ENCODE measurements at regions not wholly inside any gene's neighbourhood (a gene's known extent, or its start where the extent isn't known, plus 50 kb on each side); places are given as distances from the start of the nearest gene placed in this dataset.

- no peaks in the 10 kb centered on the region for H3K27me3 Mint-ChIP-seq
- H3K4me1 Mint-ChIP-seq (ENCODE audit: low read depth) = peaks cover 5% of the 10 kb centered on the region
- no peak for DNase-seq
- H3K36me3 Mint-ChIP-seq (ENCODE audit: low read depth) = no peaks in the 10 kb centered on the region
- no peak overlapping the region for H3K27ac Mint-ChIP-seq
- H3K9me3 Mint-ChIP-seq = no peaks in the 10 kb centered on the region
- H3K4me3 Mint-ChIP-seq = no peak overlapping the region
Observed at GRCh38 chr9:79806086-79806485, 234.3 kb downstream of the TLE4 start.

- no peaks in the 10 kb centered on the region for H3K27me3 Mint-ChIP-seq
- H3K4me3 Mint-ChIP-seq = no peak overlapping the region
- H3K9me3 Mint-ChIP-seq = no peaks in the 10 kb centered on the region
- no peak overlapping the region for H3K27ac Mint-ChIP-seq
- no peak for DNase-seq
- H3K36me3 Mint-ChIP-seq (ENCODE audit: low read depth) = no peaks in the 10 kb centered on the region
- no peaks in the 10 kb centered on the region for H3K4me1 Mint-ChIP-seq (ENCODE audit: low read depth)
Observed at GRCh38 chr9:79801459-79801858, 229.7 kb downstream of the TLE4 start.

- DNase-seq = no peak
- Mint-ChIP-seq H3K27ac (no peak overlapping the region), H3K4me3 (no peak overlapping the region), H3K9me3 (no peaks in the 10 kb centered on the region), H3K36me3 (ENCODE audit: low read depth) (no peaks in the 10 kb centered on the region), H3K27me3 (no peaks in the 10 kb centered on the region), H3K4me1 (ENCODE audit: low read depth) (no peaks in the 10 kb centered on the region)
Observed at GRCh38 chr9:79800578-79800977, 228.8 kb downstream of the TLE4 start.

GRCh38 chr9:79799691-79800335, 228.0 kb downstream of the TLE4 start:
- Mint-ChIP-seq H3K36me3 (ENCODE audit: low read depth) (no peaks in the 10 kb centered on the region), H3K27me3 (no peaks in the 10 kb centered on the region), H3K4me3 (no peak overlapping the region), H3K27ac (no peak overlapping the region), H3K9me3 (no peaks in the 10 kb centered on the region), H3K4me1 (ENCODE audit: low read depth) (no peaks in the 10 kb centered on the region)
- no peak for DNase-seq

- no peaks in the 10 kb centered on the region for H3K27me3 Mint-ChIP-seq
- no peaks in the 10 kb centered on the region for H3K4me1 Mint-ChIP-seq (ENCODE audit: low read depth)
- no peak overlapping the region for H3K27ac Mint-ChIP-seq
- DNase-seq = no peak
- no peak overlapping the region for H3K4me3 Mint-ChIP-seq
- H3K9me3 Mint-ChIP-seq = no peaks in the 10 kb centered on the region
- no peaks in the 10 kb centered on the region for H3K36me3 Mint-ChIP-seq (ENCODE audit: low read depth)
Observed at GRCh38 chr9:79798450-79798849, 226.7 kb downstream of the TLE4 start.

- no peak for DNase-seq
- Mint-ChIP-seq H3K9me3 (no peaks in the 10 kb centered on the region), H3K27me3 (no peaks in the 10 kb centered on the region), H3K4me3 (no peak overlapping the region), H3K4me1 (ENCODE audit: low read depth) (no peaks in the 10 kb centered on the region), H3K27ac (no peak overlapping the region), H3K36me3 (ENCODE audit: low read depth) (no peaks in the 10 kb centered on the region)
Observed at GRCh38 chr9:79796411-79796810, 224.6 kb downstream of the TLE4 start.

GRCh38 chr9:79788662-79789061, 216.9 kb downstream of the TLE4 start:
- Mint-ChIP-seq H3K4me3 (no peak overlapping the region), H3K27ac (no peak overlapping the region), H3K27me3 (peaks cover 2% of the 10 kb centered on the region), H3K36me3 (ENCODE audit: low read depth) (no peaks in the 10 kb centered on the region), H3K9me3 (peaks cover 14% of the 10 kb centered on the region), H3K4me1 (ENCODE audit: low read depth) (no peaks in the 10 kb centered on the region)
- no peak for DNase-seq

- Mint-ChIP-seq H3K27me3 (no peaks in the 10 kb centered on the region), H3K36me3 (ENCODE audit: low read depth) (no peaks in the 10 kb centered on the region), H3K27ac (no peak overlapping the region), H3K4me3 (no peak overlapping the region), H3K9me3 (no peaks in the 10 kb centered on the region), H3K4me1 (ENCODE audit: low read depth) (no peaks in the 10 kb centered on the region)
- no peak for DNase-seq
Observed at GRCh38 chr9:79781263-79781662, 209.5 kb downstream of the TLE4 start.

GRCh38 chr9:79780559-79780958, 208.8 kb downstream of the TLE4 start:
- H3K9me3 Mint-ChIP-seq = no peaks in the 10 kb centered on the region
- no peak overlapping the region for H3K4me3 Mint-ChIP-seq
- no peaks in the 10 kb centered on the region for H3K36me3 Mint-ChIP-seq (ENCODE audit: low read depth)
- H3K27me3 Mint-ChIP-seq = no peaks in the 10 kb centered on the region
- no peaks in the 10 kb centered on the region for H3K4me1 Mint-ChIP-seq (ENCODE audit: low read depth)
- no peak overlapping the region for H3K27ac Mint-ChIP-seq
- DNase-seq = no peak

- Mint-ChIP-seq H3K36me3 (ENCODE audit: low read depth) (no peaks in the 10 kb centered on the region), H3K4me3 (no peak overlapping the region), H3K9me3 (no peaks in the 10 kb centered on the region), H3K27me3 (no peaks in the 10 kb centered on the region), H3K27ac (no peak overlapping the region), H3K4me1 (ENCODE audit: low read depth) (no peaks in the 10 kb centered on the region)
- DNase-seq = no peak
Observed at GRCh38 chr9:79779901-79780300, 208.1 kb downstream of the TLE4 start.

GRCh38 chr9:79778581-79778980, 206.8 kb downstream of the TLE4 start:
- H3K27me3 Mint-ChIP-seq = no peaks in the 10 kb centered on the region
- H3K9me3 Mint-ChIP-seq = no peaks in the 10 kb centered on the region
- H3K27ac Mint-ChIP-seq = no peak overlapping the region
- no peak for DNase-seq
- no peak overlapping the region for H3K4me3 Mint-ChIP-seq
- no peaks in the 10 kb centered on the region for H3K4me1 Mint-ChIP-seq (ENCODE audit: low read depth)
- H3K36me3 Mint-ChIP-seq (ENCODE audit: low read depth) = no peaks in the 10 kb centered on the region

GRCh38 chr9:79776581-79776980, 204.8 kb downstream of the TLE4 start:
- no peak overlapping the region for H3K4me3 Mint-ChIP-seq
- H3K27ac Mint-ChIP-seq = no peak overlapping the region
- H3K4me1 Mint-ChIP-seq (ENCODE audit: low read depth) = no peaks in the 10 kb centered on the region
- DNase-seq = no peak
- H3K27me3 Mint-ChIP-seq = peaks cover 3% of the 10 kb centered on the region
- no peaks in the 10 kb centered on the region for H3K36me3 Mint-ChIP-seq (ENCODE audit: low read depth)
- H3K9me3 Mint-ChIP-seq = no peaks in the 10 kb centered on the region
